GM18505 (cell line): ENCODE measurements at regions not wholly inside any gene's neighbourhood (a gene's known extent, or its start where the extent isn't known, plus 50 kb on each side); places are given as distances from the start of the nearest gene placed in this dataset.
"Not testable (repeated sequence)": the region's sequence is repeated elsewhere in the genome, so short reads cannot be mapped to it uniquely, and the experiment has no call there.

Source experiments
- ATAC-seq: cut with Tn5 transposase; IDR thresholded peaks from one replicate; pipeline ENCODE4 v1.9.1; 2021; ENCODE audit not compliant: unreplicated experiment
- POLR2A ChIP-seq: IDR thresholded peaks from 4 replicates; pipeline ENCODE4 v1.6.1; 2011; ENCODE audit warnings: borderline replicate concordance; ENCODE audit not compliant: insufficient read depth, insufficient read length; ENCODE audit errors: extremely low read depth

- ATAC-seq: no peak
- no peak for TF ChIP-seq POLR2A
Observed at GRCh38 chrX:75873993-75874392, 88.9 kb upstream of the MAGEE2 start.

GRCh38 chrX:75883446-75883845 is 98.4 kb upstream of the MAGEE2 start:
- no peak for ATAC-seq
- TF ChIP-seq POLR2A: no peak

- ATAC-seq: no peak
- TF ChIP-seq POLR2A: no peak
Observed at GRCh38 chrX:75887833-75888232, 102.8 kb upstream of the MAGEE2 start.

GRCh38 chrX:75892749-75893148 is 107.7 kb upstream of the MAGEE2 start:
- TF ChIP-seq POLR2A: no peak
- no peak for ATAC-seq

GRCh38 chrX:75893281-75893680 is 108.2 kb upstream of the MAGEE2 start:
- TF ChIP-seq POLR2A: no peak
- no peak for ATAC-seq

GRCh38 chrX:75911716-75912115 is 126.7 kb upstream of the MAGEE2 start:
- no peak for TF ChIP-seq POLR2A
- no peak for ATAC-seq

- no peak for ATAC-seq
- no peak for TF ChIP-seq POLR2A
Observed at GRCh38 chrX:75957107-75957610, 172.1 kb upstream of the MAGEE2 start.

GRCh38 chrX:75961321-75961720 is 176.3 kb upstream of the MAGEE2 start:
- not testable (repeated sequence) for ATAC-seq

- ATAC-seq: no peak
- TF ChIP-seq POLR2A: no peak
Observed at GRCh38 chrX:75963774-75964173, 178.7 kb upstream of the MAGEE2 start.

GRCh38 chrX:75968293-75968692 is 183.2 kb upstream of the MAGEE2 start:
- no peak for TF ChIP-seq POLR2A
- no peak for ATAC-seq

GRCh38 chrX:75986976-75987375 is 185.9 kb upstream of the PBDC1 start:
- no peak for TF ChIP-seq POLR2A
- no peak for ATAC-seq

- peak; percentile 86 for ATAC-seq
- no peak for TF ChIP-seq POLR2A
Observed at GRCh38 chrX:75989806-75990590, 182.9 kb upstream of the PBDC1 start.

- ATAC-seq: no peak
- TF ChIP-seq POLR2A: no peak
Observed at GRCh38 chrX:75997692-75998091, 175.2 kb upstream of the PBDC1 start.

GRCh38 chrX:76014321-76014720 is 158.5 kb upstream of the PBDC1 start:
- no peak for ATAC-seq
- TF ChIP-seq POLR2A: no peak
